GM21526 (cell line): ENCODE measurements at regions not wholly inside any gene's neighbourhood (a gene's known extent, or its start where the extent isn't known, plus 50 kb on each side); places are given as distances from the start of the nearest gene placed in this dataset.

Source experiments
- ATAC-seq: cut with Tn5 transposase; IDR thresholded peaks from one replicate; pipeline ENCODE4 v1.9.1; 2021; ENCODE audit warnings: moderate library complexity; ENCODE audit not compliant: unreplicated experiment, low FRiP score

- no peak for ATAC-seq
These were observed 121.5 kb upstream of the B3GAT1 start for GRCh38 chr11:134533511-134533910.

GRCh38 chr11:134532921-134533421 is 120.9 kb upstream of the B3GAT1 start:
- no peak for ATAC-seq

- ATAC-seq, result no peak
These were observed 120.3 kb upstream of the B3GAT1 start for GRCh38 chr11:134532131-134532920.

- no peak for ATAC-seq
These were observed 119.5 kb upstream of the B3GAT1 start for GRCh38 chr11:134531327-134532130.

- ATAC-seq, result no peak
These were observed 118.7 kb upstream of the B3GAT1 start for GRCh38 chr11:134530636-134531326.

GRCh38 chr11:134529212-134530096 is 117.4 kb upstream of the B3GAT1 start:
- no peak for ATAC-seq

- no peak for ATAC-seq
These were observed 116.4 kb upstream of the B3GAT1 start for GRCh38 chr11:134528453-134528852.

GRCh38 chr11:134527382-134528243 is 115.6 kb upstream of the B3GAT1 start:
- ATAC-seq, result no peak

GRCh38 chr11:134524896-134525845 is 113.1 kb upstream of the B3GAT1 start:
- no peak for ATAC-seq

- no peak for ATAC-seq
These were observed 112.2 kb upstream of the B3GAT1 start for GRCh38 chr11:134524201-134524600.

- no peak for ATAC-seq
These were observed 110.9 kb upstream of the B3GAT1 start for GRCh38 chr11:134522782-134523570.

GRCh38 chr11:134521452-134522289 is 109.6 kb upstream of the B3GAT1 start:
- no peak for ATAC-seq

- no peak for ATAC-seq
These were observed 109.0 kb upstream of the B3GAT1 start for GRCh38 chr11:134521001-134521400.

GRCh38 chr11:134519788-134520187 is 107.7 kb upstream of the B3GAT1 start:
- no peak for ATAC-seq

GRCh38 chr11:134519390-134519750 is 107.3 kb upstream of the B3GAT1 start:
- ATAC-seq, result no peak

GRCh38 chr11:134518616-134519389 is 106.8 kb upstream of the B3GAT1 start:
- no peak for ATAC-seq
